Neural cell (in vitro differentiated cells): ENCODE measurements at regions not wholly inside any gene's neighbourhood (a gene's known extent, or its start where the extent isn't known, plus 50 kb on each side); places are given as distances from the start of the nearest gene placed in this dataset.

Experiments used
- H2AFZ ChIP-seq: fragments of 200-600, 300-800 bp; sonication (generic), shearing (Covaris generic); 2 replicates; pipeline ENCODE4 v1.6.0; 2014; ENCODE audit warnings: low read depth, mild to moderate bottlenecking, antibody characterized with exemption, low read length, moderate library complexity
- H3F3A ChIP-seq: fragments of 200-600 bp; shearing (Covaris generic); 2 replicates; pipeline ENCODE4 v1.6.1; 2016; ENCODE audit warnings: mild to moderate bottlenecking, moderate library complexity, mixed read lengths, antibody characterized with exemption, low read length; ENCODE audit not compliant: insufficient read depth, poor library complexity, severe bottlenecking
- H3K27ac ChIP-seq: fragments of 200-600, 300-800 bp; sonication (generic), shearing (Covaris generic); 2 replicates; pipeline ENCODE4 v1.5.1; 2014; ENCODE audit warnings: mild to moderate bottlenecking, low read length, moderate library complexity
- H3K27me3 ChIP-seq: fragments of 300-800, 200-600 bp; sonication (generic), shearing (Covaris generic); 2 replicates; pipeline ENCODE4 v1.6.0; 2014; ENCODE audit warnings: mild to moderate bottlenecking, low read depth, low read length, moderate library complexity; ENCODE audit not compliant: insufficient read depth
- H3K36me3 ChIP-seq: fragments of 300-800, 200-600 bp; sonication (generic), shearing (Covaris generic); 2 replicates; pipeline ENCODE4 v1.5.1; 2014; ENCODE audit warnings: mild to moderate bottlenecking, antibody characterized with exemption, low read length, moderate library complexity; ENCODE audit not compliant: insufficient read depth
- H3K4me2 ChIP-seq: fragments of 300-800, 200-600 bp; sonication (generic), shearing (Covaris generic); 2 replicates; pipeline ENCODE4 v1.6.0; 2014; ENCODE audit warnings: mild to moderate bottlenecking, low read length
- H3K4me3 ChIP-seq: fragments of 300-800, 200-600 bp; sonication (generic), shearing (Covaris generic); 2 replicates; pipeline ENCODE4 v1.5.1; 2014; ENCODE audit warnings: mild to moderate bottlenecking, low read length, moderate library complexity
- H3K79me2 ChIP-seq: fragments of 200-600 bp; shearing (Covaris generic); replicated peaks from 2 replicates; pipeline ENCODE4 v1.6.0; 2014; ENCODE audit warnings: mild to moderate bottlenecking, low read length, moderate library complexity; ENCODE audit not compliant: insufficient read depth
- H3K9ac ChIP-seq: fragments of 300-800, 200-600 bp; sonication (generic), shearing (Covaris generic); 2 replicates; pipeline ENCODE4 v1.6.1; 2016; ENCODE audit warnings: mild to moderate bottlenecking, low read length, mixed read lengths
- H3K9me2 ChIP-seq: fragments of 200-600 bp; shearing (Covaris generic); 2 replicates; pipeline ENCODE4 v1.6.1; 2016; ENCODE audit warnings: mild to moderate bottlenecking, low read length, mixed read lengths; ENCODE audit not compliant: insufficient read depth
- H3K9me3 ChIP-seq: fragments of 200-600, 300-800 bp; sonication (generic), shearing (Covaris generic); 2 replicates; pipeline ENCODE4 v1.6.1; 2016; ENCODE audit warnings: mild to moderate bottlenecking, mixed run types, low read length, moderate library complexity, mixed read lengths
- H4K20me1 ChIP-seq: fragments of 200-600 bp; shearing (Covaris generic); 2 replicates; pipeline ENCODE4 v1.6.1; 2016; ENCODE audit warnings: mild to moderate bottlenecking, mixed run types; ENCODE audit not compliant: insufficient read depth
- EP300 ChIP-seq: fragments of 450-650 bp; conservative IDR thresholded peaks from 2 replicates; pipeline ENCODE4 v1.6.1; 2014; ENCODE audit warnings: antibody characterized with exemption, mild to moderate bottlenecking, moderate library complexity; ENCODE audit not compliant: poor library complexity, severe bottlenecking
- EZH2 ChIP-seq: fragments of 200-600, 300-800 bp; shearing (Covaris generic), sonication (generic); IDR thresholded peaks from 2 replicates; pipeline ENCODE4 v1.6.1; 2014; ENCODE audit warnings: antibody characterized with exemption, low read length, borderline replicate concordance, mild to moderate bottlenecking; ENCODE audit not compliant: insufficient read depth, poor library complexity, severe bottlenecking
- MXI1 ChIP-seq: fragments of 450-650 bp; conservative IDR thresholded peaks from 2 replicates; pipeline ENCODE4 v1.6.1; 2014; ENCODE audit warnings: antibody characterized with exemption, mild to moderate bottlenecking; ENCODE audit not compliant: poor library complexity, severe bottlenecking
- POLR2AphosphoS5 ChIP-seq: IDR thresholded peaks from 2 replicates; pipeline ENCODE4 v1.6.1; 2012
- RAD21 ChIP-seq: fragments of 450-650 bp; conservative IDR thresholded peaks from 2 replicates; pipeline ENCODE4 v1.6.1; 2014; ENCODE audit warnings: antibody characterized with exemption, mild to moderate bottlenecking, moderate library complexity
- SMC3 ChIP-seq: fragments of 450-650 bp; conservative IDR thresholded peaks from 2 replicates; pipeline ENCODE4 v1.6.1; 2014; ENCODE audit warnings: antibody characterized with exemption, mild to moderate bottlenecking, moderate library complexity; ENCODE audit not compliant: poor library complexity
- TAF1 ChIP-seq: IDR thresholded peaks from 2 replicates; pipeline ENCODE4 v1.6.1; 2012; ENCODE audit warnings: low read depth
- TF ChIP-seq, protein P1 (sequence below): IDR thresholded peaks from 2 replicates; pipeline ENCODE4 v1.6.1; 2012; ENCODE audit warnings: borderline replicate concordance
- TF ChIP-seq, protein P2 (sequence below): fragments of 450-650 bp; IDR thresholded peaks from 2 replicates; pipeline ENCODE4 v1.5.1; 2014; ENCODE audit warnings: antibody characterized with exemption, mild to moderate bottlenecking, moderate library complexity; ENCODE audit not compliant: poor library complexity, severe bottlenecking

DNA sequence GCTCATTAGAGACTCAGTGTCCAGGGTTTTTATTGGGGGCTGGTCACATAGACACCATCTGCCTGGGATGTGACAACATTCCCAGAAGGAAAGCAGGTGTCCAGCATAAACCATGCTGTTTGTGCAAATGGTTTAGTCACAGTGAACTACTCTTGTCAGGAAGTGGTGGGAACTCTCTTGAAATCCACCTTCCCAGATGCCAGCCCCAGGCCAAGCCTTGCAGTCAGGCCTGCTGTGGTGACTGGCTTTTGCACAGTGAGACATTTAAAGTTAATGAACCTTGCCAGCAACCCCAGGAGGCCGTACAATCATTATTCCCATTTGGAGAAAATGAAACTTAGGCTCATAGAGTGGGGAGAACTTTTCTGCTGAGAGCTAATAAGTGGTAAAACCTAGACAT is 242.5 kb upstream of the KCNG1 start:
- no peaks in the 10 kb centered on the region for H3K79me2 ChIP-seq
- H3K4me3 ChIP-seq: no peak overlapping the region
- no peak for TF ChIP-seq MXI1
- TF ChIP-seq, protein P1, sequence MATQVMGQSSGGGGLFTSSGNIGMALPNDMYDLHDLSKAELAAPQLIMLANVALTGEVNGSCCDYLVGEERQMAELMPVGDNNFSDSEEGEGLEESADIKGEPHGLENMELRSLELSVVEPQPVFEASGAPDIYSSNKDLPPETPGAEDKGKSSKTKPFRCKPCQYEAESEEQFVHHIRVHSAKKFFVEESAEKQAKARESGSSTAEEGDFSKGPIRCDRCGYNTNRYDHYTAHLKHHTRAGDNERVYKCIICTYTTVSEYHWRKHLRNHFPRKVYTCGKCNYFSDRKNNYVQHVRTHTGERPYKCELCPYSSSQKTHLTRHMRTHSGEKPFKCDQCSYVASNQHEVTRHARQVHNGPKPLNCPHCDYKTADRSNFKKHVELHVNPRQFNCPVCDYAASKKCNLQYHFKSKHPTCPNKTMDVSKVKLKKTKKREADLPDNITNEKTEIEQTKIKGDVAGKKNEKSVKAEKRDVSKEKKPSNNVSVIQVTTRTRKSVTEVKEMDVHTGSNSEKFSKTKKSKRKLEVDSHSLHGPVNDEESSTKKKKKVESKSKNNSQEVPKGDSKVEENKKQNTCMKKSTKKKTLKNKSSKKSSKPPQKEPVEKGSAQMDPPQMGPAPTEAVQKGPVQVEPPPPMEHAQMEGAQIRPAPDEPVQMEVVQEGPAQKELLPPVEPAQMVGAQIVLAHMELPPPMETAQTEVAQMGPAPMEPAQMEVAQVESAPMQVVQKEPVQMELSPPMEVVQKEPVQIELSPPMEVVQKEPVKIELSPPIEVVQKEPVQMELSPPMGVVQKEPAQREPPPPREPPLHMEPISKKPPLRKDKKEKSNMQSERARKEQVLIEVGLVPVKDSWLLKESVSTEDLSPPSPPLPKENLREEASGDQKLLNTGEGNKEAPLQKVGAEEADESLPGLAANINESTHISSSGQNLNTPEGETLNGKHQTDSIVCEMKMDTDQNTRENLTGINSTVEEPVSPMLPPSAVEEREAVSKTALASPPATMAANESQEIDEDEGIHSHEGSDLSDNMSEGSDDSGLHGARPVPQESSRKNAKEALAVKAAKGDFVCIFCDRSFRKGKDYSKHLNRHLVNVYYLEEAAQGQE: no peak
- TF ChIP-seq EZH2: no peak
- TF ChIP-seq, protein P2, sequence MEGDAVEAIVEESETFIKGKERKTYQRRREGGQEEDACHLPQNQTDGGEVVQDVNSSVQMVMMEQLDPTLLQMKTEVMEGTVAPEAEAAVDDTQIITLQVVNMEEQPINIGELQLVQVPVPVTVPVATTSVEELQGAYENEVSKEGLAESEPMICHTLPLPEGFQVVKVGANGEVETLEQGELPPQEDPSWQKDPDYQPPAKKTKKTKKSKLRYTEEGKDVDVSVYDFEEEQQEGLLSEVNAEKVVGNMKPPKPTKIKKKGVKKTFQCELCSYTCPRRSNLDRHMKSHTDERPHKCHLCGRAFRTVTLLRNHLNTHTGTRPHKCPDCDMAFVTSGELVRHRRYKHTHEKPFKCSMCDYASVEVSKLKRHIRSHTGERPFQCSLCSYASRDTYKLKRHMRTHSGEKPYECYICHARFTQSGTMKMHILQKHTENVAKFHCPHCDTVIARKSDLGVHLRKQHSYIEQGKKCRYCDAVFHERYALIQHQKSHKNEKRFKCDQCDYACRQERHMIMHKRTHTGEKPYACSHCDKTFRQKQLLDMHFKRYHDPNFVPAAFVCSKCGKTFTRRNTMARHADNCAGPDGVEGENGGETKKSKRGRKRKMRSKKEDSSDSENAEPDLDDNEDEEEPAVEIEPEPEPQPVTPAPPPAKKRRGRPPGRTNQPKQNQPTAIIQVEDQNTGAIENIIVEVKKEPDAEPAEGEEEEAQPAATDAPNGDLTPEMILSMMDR: no peak
- no peak for TF ChIP-seq EP300
- no peak for TF ChIP-seq RAD21
- TF ChIP-seq SMC3: no peak
- no peak for TF ChIP-seq POLR2AphosphoS5
- TF ChIP-seq TAF1: no peak

DNA sequence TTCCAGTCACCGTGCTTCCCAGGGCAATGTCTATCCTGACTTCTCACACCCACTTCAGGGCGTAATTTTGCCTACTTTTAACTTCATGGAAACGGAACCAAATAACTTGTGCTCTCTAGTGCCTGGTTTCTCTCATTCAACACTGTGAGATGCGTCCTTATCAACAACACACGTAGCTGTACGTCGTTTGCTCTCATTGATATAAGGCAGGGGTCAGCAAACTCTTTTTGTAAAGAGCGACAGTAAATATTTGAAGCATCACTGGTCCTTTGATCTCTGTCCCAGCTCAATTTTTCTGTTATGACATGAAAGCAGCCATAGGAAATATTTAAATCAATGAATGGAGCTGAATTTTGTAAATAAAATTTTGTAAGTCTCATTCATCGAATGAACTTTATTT is 239.3 kb upstream of the KCNG1 start:
- Histone ChIP-seq H3K27ac (no peak overlapping the region), H3K79me2 (no peaks in the 10 kb centered on the region), H3K9me2 (no peaks in the 10 kb centered on the region), H3K27me3 (no peaks in the 10 kb centered on the region), H3K9ac (no peak overlapping the region), H2AFZ (no peak overlapping the region), H4K20me1 (no peaks in the 10 kb centered on the region), H3F3A (no peaks in the 10 kb centered on the region), H3K9me3 (no peaks in the 10 kb centered on the region), H3K4me3 (no peak overlapping the region), H3K4me2 (no peak overlapping the region), H3K36me3 (no peaks in the 10 kb centered on the region)
- TF ChIP-seq SMC3 (no peak), RAD21 (no peak), EP300 (no peak), EZH2 (no peak), POLR2AphosphoS5 (no peak)

More for the DNA sequence above, 242.5 kb upstream of the KCNG1 start:
- H3K4me2 ChIP-seq: no peak overlapping the region
- no peaks in the 10 kb centered on the region for H4K20me1 ChIP-seq
- no peaks in the 10 kb centered on the region for H3F3A ChIP-seq
- H3K9ac ChIP-seq: no peak overlapping the region
- no peaks in the 10 kb centered on the region for H3K9me2 ChIP-seq
- H2AFZ ChIP-seq: no peak overlapping the region
- H3K36me3 ChIP-seq: no peaks in the 10 kb centered on the region
- no peak overlapping the region for H3K27ac ChIP-seq
- no peaks in the 10 kb centered on the region for H3K27me3 ChIP-seq
- no peaks in the 10 kb centered on the region for H3K9me3 ChIP-seq

DNA sequence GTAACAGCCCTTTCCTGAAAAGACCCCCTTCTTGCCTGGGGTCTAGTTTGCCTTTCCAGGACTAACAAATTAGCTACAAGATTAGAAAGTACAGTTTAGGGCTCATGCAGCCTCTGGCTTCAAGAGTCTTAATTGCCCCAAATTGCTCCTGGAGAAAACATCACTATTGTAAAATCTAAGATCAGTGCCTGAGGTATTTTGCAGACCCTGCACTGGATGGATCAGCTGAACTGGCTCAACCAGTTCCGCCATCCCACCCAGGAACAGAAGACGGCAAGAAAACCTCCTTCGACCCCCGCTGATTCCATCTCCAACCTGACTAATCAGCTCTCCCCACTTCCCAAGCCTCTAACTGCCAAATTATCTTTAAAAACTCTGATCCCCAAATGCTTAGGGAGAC is 236.5 kb upstream of the KCNG1 start:
- Histone ChIP-seq H3K9ac (no peak overlapping the region), H3K79me2 (no peaks in the 10 kb centered on the region), H4K20me1 (no peaks in the 10 kb centered on the region), H3K4me3 (no peak overlapping the region), H3K9me3 (no peaks in the 10 kb centered on the region), H2AFZ (no peak overlapping the region), H3K4me2 (no peak overlapping the region), H3F3A (no peaks in the 10 kb centered on the region), H3K36me3 (no peaks in the 10 kb centered on the region), H3K27me3 (no peaks in the 10 kb centered on the region), H3K9me2 (no peaks in the 10 kb centered on the region), H3K27ac (no peak overlapping the region)
- TF ChIP-seq POLR2AphosphoS5 (no peak), MXI1 (no peak), SMC3 (no peak), TAF1 (no peak), EP300 (no peak), RAD21 (no peak), EZH2 (no peak)
- TF ChIP-seq, protein P2: no peak
- TF ChIP-seq, protein P1: no peak
